ENCODE measurements at regions not wholly inside any gene's neighbourhood (a gene's known extent, or its start where the extent isn't known, plus 50 kb on each side); places are given as distances from the start of the nearest gene placed in this dataset.

GRCh38 chr2:133975676-133976428, 278.0 kb upstream of the MGAT5 start:
- Histone ChIP-seq H3K14ac (ENCODE audit: insufficient read depth, low read length) (no peak overlapping the region), H3K4me2 (ENCODE audit: insufficient read depth, insufficient read length, low read length) (no peak overlapping the region), H2BK120ac (ENCODE audit: low read depth, low read length, poor library complexity, severe bottlenecking) (no peak overlapping the region), H4K91ac (ENCODE audit: insufficient read length, low read depth, low read length) (no peak overlapping the region), H3T11ph (ENCODE audit: low read length) (no peak overlapping the region), H2AK5ac (ENCODE audit: insufficient read length, low read length) (no peak overlapping the region), H3K79me1 (ENCODE audit: insufficient read depth, low read depth, low read length, poor library complexity, severe bottlenecking) (no peaks in the 10 kb centered on the region), H3K23ac (ENCODE audit: insufficient read length, low read depth, low read length) (no peak overlapping the region), H2BK12ac (ENCODE audit: insufficient read length, low read depth, low read length) (no peak overlapping the region), H3K56ac (ENCODE audit: insufficient read length, low read depth, low read length) (no peak overlapping the region), H3K27ac (ENCODE audit: insufficient read length, low read depth, low read length) (no peak overlapping the region), H4K8ac (replicated peaks; ENCODE audit: insufficient read length, low read depth, low read length) (no peak overlapping the region), H4K5ac (ENCODE audit: insufficient read length, low read depth, low read length) (no peak overlapping the region), H3K79me2 (ENCODE audit: insufficient read depth, low read length) (no peaks in the 10 kb centered on the region), H3K9ac (ENCODE audit: extremely low read depth, insufficient read length, low read length) (no peak overlapping the region), H2BK5ac (ENCODE audit: insufficient read length, low read length) (no peak overlapping the region), H2BK20ac (ENCODE audit: low read depth, low read length, poor library complexity, severe bottlenecking) (no peak overlapping the region), H3K4me1 (ENCODE audit: insufficient read depth, low read length) (no peaks in the 10 kb centered on the region), H3K18ac (ENCODE audit: insufficient read length, low read depth, low read length) (no peak overlapping the region), H3K4ac (ENCODE audit: low read depth, low read length) (no peak overlapping the region), H4K20me1 (ENCODE audit: control insufficient read depth, insufficient read depth, insufficient read length) (no peaks in the 10 kb centered on the region), H3K27me3 (ENCODE audit: insufficient read depth, low read length) (no peaks in the 10 kb centered on the region), H3K9me3 (ENCODE audit: control insufficient read depth, low read depth, low read length) (no peaks in the 10 kb centered on the region), H3K23me2 (ENCODE audit: insufficient read length, low read depth, low read length, poor library complexity, severe bottlenecking) (no peaks in the 10 kb centered on the region), H2BK15ac (ENCODE audit: low read depth, low read length) (no peak overlapping the region), H2AFZ (ENCODE audit: low read length) (no peak overlapping the region)
- no CpG with 5 or more reads among the region's 2 CpGs for WGBS (ENCODE audit: extremely low coverage, insufficient read length, low lambda C conversion rate)
- H3K4me1 Mint-ChIP-seq, result peaks cover 6 to 10% of the 10 kb centered on the region in 2 experiments
- no peak overlapping the region for H3K27ac Mint-ChIP-seq
- TF ChIP-seq CTCF (conservative IDR thresholded peaks at IDR 0.05), result no peak
- peaks cover 24% of the 10 kb centered on the region for H3K27me3 Mint-ChIP-seq (ENCODE audit: low read depth)
- H3K9me3 Mint-ChIP-seq, result no peaks in the 10 kb centered on the region
- H3K36me3 Mint-ChIP-seq (ENCODE audit: insufficient read depth in 1 of 3, low read depth in 3 of 3), result no peaks in the 10 kb centered on the region
- no peak for DNase-seq
- no peak overlapping the region for H3K4me3 Mint-ChIP-seq
